GM12864 (cell line): ENCODE measurements at regions not wholly inside any gene's neighbourhood (a gene's known extent, or its start where the extent isn't known, plus 50 kb on each side); places are given as distances from the start of the nearest gene placed in this dataset.

Experiments used
- DNase-seq: peaks from one replicate; pipeline ENCODE4 v3.0.0-alpha.2; 2011; ENCODE audit warnings: low read depth
- H3K4me3 ChIP-seq: 2 replicates; pipeline ENCODE4 v1.5.1; 2011; ENCODE audit warnings: mild to moderate bottlenecking, low read depth, low read length, control low read depth
- CTCF ChIP-seq: IDR thresholded peaks from 2 replicates; pipeline ENCODE4 v1.5.1; 2011; ENCODE audit warnings: low read depth, mild to moderate bottlenecking, moderate library complexity, low read length, control low read depth, inconsistent platforms; ENCODE audit errors: missing control alignments

GRCh38 chr15:62241135-62241770, 76.2 kb upstream of the C2CD4B start:
- no peak for DNase-seq
- peak; percentile 59 for TF ChIP-seq CTCF
- H3K4me3 ChIP-seq, result no peak overlapping the region

DNA sequence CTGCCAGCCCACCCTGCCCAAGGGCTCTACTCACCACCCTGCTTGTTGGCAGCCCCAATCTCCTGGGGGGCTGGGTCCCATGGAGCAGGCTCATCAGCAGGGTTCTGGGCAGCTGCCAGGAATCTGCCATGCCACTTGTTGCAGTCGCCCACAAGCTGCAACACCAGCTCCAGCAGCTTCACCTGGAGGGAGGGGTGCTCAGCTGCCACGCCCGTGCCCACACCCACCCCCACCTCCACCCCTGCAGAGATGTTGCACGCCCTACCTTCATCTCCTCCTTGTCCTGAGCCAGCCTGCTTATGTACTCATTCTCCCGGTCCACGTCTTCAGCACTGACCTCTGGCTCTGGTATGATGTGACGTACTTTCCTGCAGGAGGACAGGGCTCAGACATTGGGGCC, 77.9 kb upstream of the C2CD4B start:
- no peak for DNase-seq
- TF ChIP-seq CTCF, result no peak
- no peak overlapping the region for H3K4me3 ChIP-seq

GRCh38 chr15:62244762-62245161, 79.7 kb upstream of the C2CD4B start:
- H3K4me3 ChIP-seq, result no peak overlapping the region
- TF ChIP-seq CTCF, result no peak
- DNase-seq, result no peak

- no peak overlapping the region for H3K4me3 ChIP-seq
- no peak for DNase-seq
- TF ChIP-seq CTCF, result no peak
Observed at GRCh38 chr15:62248277-62248984, 83.3 kb upstream of the C2CD4B start.

DNA sequence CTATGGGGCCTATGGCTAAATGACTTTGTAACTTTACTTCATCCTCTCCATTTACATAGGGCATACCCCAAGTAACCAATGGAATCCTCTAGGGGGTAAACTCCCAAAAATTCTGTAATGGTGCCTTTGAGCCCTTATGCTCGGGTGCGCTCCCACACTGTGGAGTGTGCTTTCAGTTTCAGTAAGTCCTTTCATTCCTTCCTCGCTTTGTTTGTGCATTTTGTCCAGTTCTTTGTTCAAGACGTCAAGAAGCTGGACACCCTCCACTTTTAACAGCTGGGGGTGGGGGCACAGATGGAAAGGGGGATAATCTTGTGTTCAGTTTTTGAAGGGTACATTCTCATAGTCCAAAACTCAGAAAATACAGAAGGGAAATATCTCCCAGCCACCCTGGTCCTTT, 84.4 kb upstream of the C2CD4B start:
- DNase-seq, result no peak
- no peak overlapping the region for H3K4me3 ChIP-seq
- no peak for TF ChIP-seq CTCF

GRCh38 chr15:62250186-62250585, 85.1 kb upstream of the C2CD4B start:
- H3K4me3 ChIP-seq, result no peak overlapping the region
- TF ChIP-seq CTCF, result no peak
- DNase-seq, result no peak

DNA sequence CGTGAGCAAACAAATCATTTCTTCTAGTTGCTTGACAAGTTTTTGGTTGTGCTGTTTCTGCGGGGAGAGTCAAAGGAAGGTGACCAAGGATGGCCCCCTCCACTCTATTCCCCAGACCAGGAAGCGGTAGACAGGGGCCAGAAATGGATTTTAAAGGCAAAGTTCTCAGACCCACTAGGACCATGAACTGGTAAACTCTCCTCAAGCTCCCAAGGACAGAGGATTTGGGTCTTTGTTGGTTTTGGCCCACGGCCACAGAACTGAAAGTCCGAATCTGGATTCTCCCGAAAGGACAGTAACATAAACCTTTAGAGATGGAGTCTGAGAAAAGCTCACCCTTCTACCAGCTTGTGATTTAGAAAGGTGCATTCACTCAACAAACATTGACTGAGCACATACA, 85.9 kb upstream of the C2CD4B start:
- TF ChIP-seq CTCF, result no peak
- no peak overlapping the region for H3K4me3 ChIP-seq
- DNase-seq, result no peak
